AG09309 (cell line): ENCODE measurements at regions not wholly inside any gene's neighbourhood (a gene's known extent, or its start where the extent isn't known, plus 50 kb on each side); places are given as distances from the start of the nearest gene placed in this dataset.

ENCODE experiments used
- DNase-seq: peaks from one replicate; pipeline ENCODE4 v3.0.0-alpha.2; 2010; ENCODE audit warnings: low read depth
- H3K4me3 ChIP-seq: 2 replicates; pipeline ENCODE4 v1.5.1; 2011; ENCODE audit warnings: mild to moderate bottlenecking, low read depth, low read length, moderate library complexity; ENCODE audit not compliant: control insufficient read depth
- CTCF ChIP-seq: IDR thresholded peaks from 2 replicates; pipeline ENCODE4 v1.5.1; 2011; ENCODE audit warnings: mild to moderate bottlenecking, low read depth, low read length, inconsistent platforms; ENCODE audit not compliant: insufficient read depth, control insufficient read depth; ENCODE audit errors: missing control alignments

- H3K4me3 ChIP-seq, result no peak overlapping the region
- no peak for TF ChIP-seq CTCF
- DNase-seq, result no peak
Observed at GRCh38 chr13:84393981-84394625, 511.8 kb upstream of the SLITRK1 start.

- DNase-seq, result no peak
- no peak for TF ChIP-seq CTCF
- no peak overlapping the region for H3K4me3 ChIP-seq
Observed at GRCh38 chr13:84380866-84381265, 498.6 kb upstream of the SLITRK1 start.

GRCh38 chr13:84377106-84377505 lies 494.8 kb upstream of the SLITRK1 start:
- DNase-seq, result no peak
- TF ChIP-seq CTCF, result no peak
- H3K4me3 ChIP-seq, result no peak overlapping the region

GRCh38 chr13:84366506-84366905 lies 484.2 kb upstream of the SLITRK1 start:
- no peak for TF ChIP-seq CTCF
- no peak for DNase-seq
- H3K4me3 ChIP-seq, result no peak overlapping the region

GRCh38 chr13:84362777-84363176 lies 480.5 kb upstream of the SLITRK1 start:
- no peak for DNase-seq
- TF ChIP-seq CTCF, result no peak
- no peak overlapping the region for H3K4me3 ChIP-seq

GRCh38 chr13:84360822-84361221 lies 478.5 kb upstream of the SLITRK1 start:
- no peak overlapping the region for H3K4me3 ChIP-seq
- TF ChIP-seq CTCF, result no peak
- DNase-seq, result no peak

- no peak for TF ChIP-seq CTCF
- no peak overlapping the region for H3K4me3 ChIP-seq
- no peak for DNase-seq
Observed at GRCh38 chr13:84358601-84359000, 476.3 kb upstream of the SLITRK1 start.
